ENCODE measurements at regions not wholly inside any gene's neighbourhood (a gene's known extent, or its start where the extent isn't known, plus 50 kb on each side); places are given as distances from the start of the nearest gene placed in this dataset.
"Not testable (repeated sequence)": the region's sequence is repeated elsewhere in the genome, so short reads cannot be mapped to it uniquely, and the experiment has no call there.

DNA sequence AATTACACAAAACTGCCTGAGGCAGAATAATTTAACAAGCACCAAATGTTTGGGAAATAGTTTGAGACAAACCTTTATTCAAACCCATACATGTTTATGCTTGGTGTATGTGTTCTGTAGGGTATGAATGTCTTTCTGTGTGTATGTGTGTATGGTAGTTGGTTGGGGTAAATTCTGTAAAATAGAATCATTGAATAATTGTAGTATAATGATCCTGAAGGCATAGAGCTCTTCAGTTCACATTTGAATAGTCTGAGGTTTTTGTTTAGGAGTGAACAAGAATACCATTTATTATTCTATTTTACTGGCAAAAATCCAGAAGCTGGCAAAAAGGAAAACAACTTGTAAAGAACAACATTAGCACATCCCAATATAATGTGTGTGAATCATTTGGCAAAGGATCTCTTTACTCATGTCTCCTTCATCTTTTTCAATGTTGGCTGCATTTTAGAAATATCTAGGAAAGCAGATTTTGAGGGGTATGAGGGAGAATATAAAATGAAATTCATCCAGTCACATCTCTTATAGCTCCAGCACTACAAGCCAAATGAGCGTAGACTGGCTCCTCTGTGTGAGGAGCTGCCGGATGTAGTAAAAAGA, 70.4 kb upstream of the XIST start:
- TF ChIP-seq, protein P1, sequence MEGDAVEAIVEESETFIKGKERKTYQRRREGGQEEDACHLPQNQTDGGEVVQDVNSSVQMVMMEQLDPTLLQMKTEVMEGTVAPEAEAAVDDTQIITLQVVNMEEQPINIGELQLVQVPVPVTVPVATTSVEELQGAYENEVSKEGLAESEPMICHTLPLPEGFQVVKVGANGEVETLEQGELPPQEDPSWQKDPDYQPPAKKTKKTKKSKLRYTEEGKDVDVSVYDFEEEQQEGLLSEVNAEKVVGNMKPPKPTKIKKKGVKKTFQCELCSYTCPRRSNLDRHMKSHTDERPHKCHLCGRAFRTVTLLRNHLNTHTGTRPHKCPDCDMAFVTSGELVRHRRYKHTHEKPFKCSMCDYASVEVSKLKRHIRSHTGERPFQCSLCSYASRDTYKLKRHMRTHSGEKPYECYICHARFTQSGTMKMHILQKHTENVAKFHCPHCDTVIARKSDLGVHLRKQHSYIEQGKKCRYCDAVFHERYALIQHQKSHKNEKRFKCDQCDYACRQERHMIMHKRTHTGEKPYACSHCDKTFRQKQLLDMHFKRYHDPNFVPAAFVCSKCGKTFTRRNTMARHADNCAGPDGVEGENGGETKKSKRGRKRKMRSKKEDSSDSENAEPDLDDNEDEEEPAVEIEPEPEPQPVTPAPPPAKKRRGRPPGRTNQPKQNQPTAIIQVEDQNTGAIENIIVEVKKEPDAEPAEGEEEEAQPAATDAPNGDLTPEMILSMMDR (IDR thresholded peaks at IDR 0.05; ENCODE audit: low read depth, low read length, missing control alignments) = no peak
- peaks cover 7% of the 10 kb centered on the region for H3K27me3 ChIP-seq (replicated peaks)
- DNase-seq = no peak
- no peak overlapping the region for H3K27ac ChIP-seq
- no peak overlapping the region for H3K4me3 ChIP-seq (ENCODE audit: low read depth, low read length)
- H3K36me3 ChIP-seq (replicated peaks) = no peaks in the 10 kb centered on the region
- in situ Hi-C loops (cut with HindIII; ENCODE audit: low pct_ligation_motif_present, low sequenced_read_pairs) = no loop called here

DNA sequence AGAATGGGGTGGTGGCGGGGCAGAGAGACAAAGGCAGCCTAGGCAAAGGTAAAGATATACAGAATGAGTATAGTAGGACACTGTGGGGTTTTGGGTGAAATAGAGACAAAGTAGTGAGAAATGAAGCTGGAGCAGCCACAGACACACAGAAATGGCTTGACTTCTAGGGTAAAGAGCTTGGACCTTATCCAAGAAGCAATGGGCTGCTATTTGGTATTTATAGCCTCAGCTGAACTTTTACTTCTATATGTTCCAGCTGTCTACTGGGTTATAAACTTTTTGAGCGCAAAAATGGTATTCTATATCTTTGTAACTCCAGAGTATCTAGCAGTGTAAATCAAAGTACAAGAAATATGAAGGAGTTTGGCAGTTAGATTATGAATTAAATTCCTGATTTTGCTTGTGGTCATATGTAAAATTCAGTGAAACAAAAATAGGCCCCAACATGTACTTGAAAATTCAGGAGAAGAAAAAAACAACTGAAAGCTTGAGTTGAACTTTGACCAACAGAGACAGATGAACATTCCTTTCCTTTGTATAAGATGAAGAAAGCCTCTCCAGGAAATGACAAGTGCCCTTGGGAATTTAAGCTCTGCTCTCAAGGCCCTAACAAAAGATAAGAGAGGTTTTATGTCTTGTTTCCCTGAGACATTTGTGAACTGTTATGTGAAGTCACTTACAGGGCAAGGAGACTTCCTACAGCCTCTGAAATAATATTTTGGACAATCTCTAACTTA, 64.6 kb upstream of the XIST start:
- peaks cover 7% of the 10 kb centered on the region for H3K27me3 ChIP-seq (replicated peaks)
- in situ Hi-C loops (cut with HindIII; ENCODE audit: low pct_ligation_motif_present, low sequenced_read_pairs) = no loop called here
- H3K36me3 ChIP-seq (replicated peaks) = no peaks in the 10 kb centered on the region
- H3K4me3 ChIP-seq (ENCODE audit: low read depth, low read length) = no peak overlapping the region
- TF ChIP-seq, protein P1 (IDR thresholded peaks at IDR 0.05; ENCODE audit: low read depth, low read length, missing control alignments) = no peak
- peak overlapping the region; percentile 97 for H3K27ac ChIP-seq
- peak; percentile 86 for DNase-seq

DNA sequence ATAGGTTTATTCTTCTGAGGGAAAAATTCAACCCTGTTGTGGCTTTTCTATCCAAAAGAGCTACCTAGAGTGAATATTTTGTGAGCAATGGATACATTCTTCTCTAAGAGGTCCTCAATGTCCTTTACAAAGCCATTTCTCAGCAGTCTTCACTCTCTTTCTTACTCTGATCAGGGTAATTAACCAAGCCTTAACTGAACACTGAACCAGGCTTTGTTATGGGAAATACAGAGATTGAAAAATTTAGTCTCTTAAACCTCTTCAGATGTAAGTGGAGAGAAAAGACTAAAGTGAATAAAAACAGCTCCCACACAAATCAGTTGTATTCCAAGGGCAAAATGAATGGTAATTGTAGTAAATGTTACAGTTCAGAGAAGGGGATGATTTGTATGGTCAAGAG, 64.0 kb upstream of the XIST start:
- in situ Hi-C loops (cut with HindIII; ENCODE audit: low pct_ligation_motif_present, low sequenced_read_pairs) = no loop called here
- Histone ChIP-seq H3K27me3 (replicated peaks) (peaks cover 8% of the 10 kb centered on the region), H3K4me3 (ENCODE audit: low read depth, low read length) (no peak overlapping the region), H3K27ac (peak overlapping the region; percentile 97), H3K36me3 (replicated peaks) (no peaks in the 10 kb centered on the region)
- TF ChIP-seq, protein P1 (IDR thresholded peaks at IDR 0.05; ENCODE audit: low read depth, low read length, missing control alignments) = no peak
- DNase-seq = no peak

DNA sequence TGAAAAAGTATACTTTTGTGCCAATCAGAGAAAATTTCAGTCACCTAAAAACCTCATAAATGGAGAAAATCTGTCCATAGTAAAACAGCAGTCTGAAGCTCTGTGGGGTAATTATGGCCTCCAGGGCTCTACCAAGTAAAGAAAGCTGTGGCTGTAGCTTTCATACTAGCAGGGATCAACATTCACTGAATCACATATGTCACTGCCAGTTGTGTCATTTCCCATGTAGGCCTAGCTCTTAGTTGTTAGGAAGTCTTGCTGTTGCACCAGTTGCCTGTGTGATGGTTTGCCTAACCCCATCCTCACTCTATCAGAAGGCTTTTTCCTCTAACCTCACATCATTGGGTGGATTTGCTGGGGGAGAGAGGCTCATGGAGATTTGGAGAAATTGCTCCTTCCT, 62.3 kb upstream of the XIST start:
- DNase-seq; in situ Hi-C loops (cut with HindIII; ENCODE audit: low pct_ligation_motif_present, low sequenced_read_pairs); H3K36me3 ChIP-seq (replicated peaks); H3K27ac ChIP-seq; H3K4me3 ChIP-seq (ENCODE audit: low read depth, low read length): not testable (repeated sequence)
- H3K27me3 ChIP-seq (replicated peaks) = peaks cover 12% of the 10 kb centered on the region

DNA sequence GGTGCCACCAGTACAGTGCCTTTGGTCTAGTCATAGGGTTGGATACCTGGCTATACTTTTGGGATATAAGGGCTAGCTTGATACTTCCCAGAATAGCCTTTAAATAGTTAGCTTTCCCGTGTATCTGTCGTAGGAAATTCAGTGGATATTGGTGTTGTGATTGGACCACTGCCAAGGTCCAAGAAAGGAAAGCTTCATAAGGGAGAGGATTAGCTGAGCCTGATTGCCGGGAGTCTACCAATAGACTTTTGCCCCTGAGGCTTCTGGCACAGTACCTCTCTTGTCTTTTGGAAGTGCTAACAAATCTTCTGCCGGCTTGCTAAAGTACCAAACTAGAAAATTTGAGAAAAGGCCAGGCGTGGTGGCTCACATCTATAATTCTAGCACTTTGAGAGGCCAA, 61.1 kb upstream of the XIST start:
- peak; percentile 45 for DNase-seq
- H3K4me3 ChIP-seq (ENCODE audit: low read depth, low read length) = no peak overlapping the region
- H3K36me3 ChIP-seq (replicated peaks) = no peaks in the 10 kb centered on the region
- no peak overlapping the region for H3K27ac ChIP-seq
- in situ Hi-C loops (cut with HindIII; ENCODE audit: low pct_ligation_motif_present, low sequenced_read_pairs) = no loop called here
- TF ChIP-seq, protein P1 (IDR thresholded peaks at IDR 0.05; ENCODE audit: low read depth, low read length, missing control alignments) = no peak
- H3K27me3 ChIP-seq (replicated peaks) = peaks cover 7% of the 10 kb centered on the region

DNA sequence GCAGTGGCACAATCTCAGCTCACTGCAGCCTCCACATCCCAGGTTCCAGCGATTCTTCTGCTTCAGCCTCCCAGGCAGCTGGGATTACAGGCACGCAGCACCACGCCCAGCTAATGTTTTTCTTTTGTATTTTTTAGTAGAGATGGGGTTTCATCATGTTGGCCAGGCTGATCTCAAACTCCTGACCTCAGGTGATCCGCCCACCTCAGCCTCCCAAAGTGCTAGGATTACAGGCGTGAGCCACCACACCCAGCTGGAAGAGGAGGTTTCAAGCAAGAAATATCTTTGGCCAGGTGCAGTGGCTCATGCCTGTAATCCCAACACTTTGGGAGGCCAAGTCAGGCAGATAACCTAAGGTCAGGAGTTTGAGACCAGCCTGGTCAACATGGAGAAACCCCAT, 59.4 kb upstream of the XIST start:
- DNase-seq; H3K36me3 ChIP-seq (replicated peaks); H3K27ac ChIP-seq; H3K4me3 ChIP-seq (ENCODE audit: low read depth, low read length); in situ Hi-C loops (cut with HindIII; ENCODE audit: low pct_ligation_motif_present, low sequenced_read_pairs); H3K27me3 ChIP-seq (replicated peaks): not testable (repeated sequence)

GRCh38 chrX:73905749-73906374, 53.3 kb upstream of the XIST start:
- DNase-seq; H3K27ac ChIP-seq; H3K4me3 ChIP-seq (ENCODE audit: low read depth, low read length); H3K27me3 ChIP-seq (replicated peaks); in situ Hi-C loops (cut with HindIII; ENCODE audit: low pct_ligation_motif_present, low sequenced_read_pairs); H3K36me3 ChIP-seq (replicated peaks): not testable (repeated sequence)

Measured in brain microvascular endothelial cell (primary cell).